HG03342 (cell line): ENCODE measurements at regions not wholly inside any gene's neighbourhood (a gene's known extent, or its start where the extent isn't known, plus 50 kb on each side); places are given as distances from the start of the nearest gene placed in this dataset.

Experiments used
- ATAC-seq: cut with Tn5 transposase; IDR thresholded peaks from one replicate; pipeline ENCODE4 v1.9.1; 2021; ENCODE audit warnings: mild to moderate bottlenecking, moderate library complexity; ENCODE audit not compliant: unreplicated experiment

DNA sequence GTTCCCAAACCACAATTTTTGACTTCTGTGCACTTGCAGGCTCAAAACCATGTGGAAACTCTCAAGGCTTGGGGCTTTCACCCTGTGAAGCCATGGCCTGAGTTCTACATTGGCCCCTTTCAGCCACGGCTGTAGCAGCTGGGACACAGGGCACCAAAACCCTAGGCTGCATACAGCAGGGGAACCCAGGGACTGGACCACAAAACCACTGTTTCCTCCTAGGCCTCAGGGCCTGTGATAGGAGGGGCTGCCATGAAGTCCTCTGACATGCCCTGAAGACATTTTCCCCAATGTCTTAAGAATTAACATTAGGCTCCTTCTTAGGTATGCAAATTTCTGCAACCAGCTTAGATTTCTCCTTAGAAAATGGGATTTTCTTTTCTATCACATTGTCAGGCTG, 312.1 kb upstream of the TUSC1 start:
- no peak for ATAC-seq

DNA sequence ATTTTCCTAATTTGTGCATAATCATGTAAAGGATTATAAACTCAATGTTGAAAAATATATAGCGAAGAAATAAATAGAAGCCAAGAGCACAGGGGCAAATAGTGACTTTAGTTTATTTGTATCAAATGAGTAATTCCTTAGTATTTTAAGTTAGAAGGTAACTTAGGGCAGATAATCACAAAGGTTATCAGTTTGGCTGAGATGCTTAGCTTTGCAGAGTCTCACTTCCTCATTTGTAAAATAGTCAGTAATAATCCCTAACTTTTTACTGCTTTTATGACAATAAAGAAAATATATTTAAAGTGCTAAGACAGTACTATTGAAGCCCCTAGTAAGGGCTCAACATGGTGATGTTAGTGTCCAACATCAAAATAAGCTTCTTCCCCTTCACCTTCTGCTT, 297.4 kb upstream of the TUSC1 start:
- no peak for ATAC-seq

DNA sequence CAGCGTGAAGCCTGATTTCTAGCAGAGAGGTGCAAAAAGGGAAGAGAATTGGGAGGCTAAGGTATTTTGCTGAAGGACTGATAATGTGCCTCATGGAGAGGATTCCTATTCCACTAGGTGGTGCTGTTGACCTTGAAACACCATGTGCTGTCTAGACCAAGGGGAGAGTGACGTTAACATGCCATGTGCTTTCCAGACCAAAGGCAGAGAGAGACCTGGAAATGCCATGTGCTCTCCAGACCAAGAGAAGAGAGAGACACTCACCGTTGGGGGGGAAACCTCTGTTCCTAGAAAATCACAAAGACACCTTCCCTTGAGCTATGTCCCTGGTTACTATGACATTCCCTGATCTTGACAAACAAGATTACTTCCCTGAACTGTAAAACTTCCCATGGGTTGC, 286.0 kb upstream of the TUSC1 start:
- peak; percentile 52 for ATAC-seq

DNA sequence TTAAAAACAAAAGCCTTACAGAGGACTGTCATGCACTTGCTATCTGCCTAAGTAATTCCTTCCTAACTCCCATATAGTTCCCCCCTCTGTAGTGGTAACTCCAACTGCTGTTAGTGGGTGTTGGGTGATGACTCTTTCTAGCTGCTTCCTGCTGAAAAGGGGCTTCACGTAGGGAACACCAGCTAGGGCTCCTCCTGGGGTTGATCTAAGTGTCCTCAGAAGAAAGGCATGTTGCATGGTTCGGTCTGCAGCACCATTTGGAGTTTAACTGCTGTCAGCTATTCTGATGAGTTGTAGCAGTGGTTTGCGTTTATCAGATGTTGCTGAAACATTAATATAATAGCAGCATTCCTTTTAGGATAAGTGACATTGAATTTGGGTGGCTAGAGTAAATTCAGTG, 281.9 kb upstream of the TUSC1 start:
- ATAC-seq: no peak

DNA sequence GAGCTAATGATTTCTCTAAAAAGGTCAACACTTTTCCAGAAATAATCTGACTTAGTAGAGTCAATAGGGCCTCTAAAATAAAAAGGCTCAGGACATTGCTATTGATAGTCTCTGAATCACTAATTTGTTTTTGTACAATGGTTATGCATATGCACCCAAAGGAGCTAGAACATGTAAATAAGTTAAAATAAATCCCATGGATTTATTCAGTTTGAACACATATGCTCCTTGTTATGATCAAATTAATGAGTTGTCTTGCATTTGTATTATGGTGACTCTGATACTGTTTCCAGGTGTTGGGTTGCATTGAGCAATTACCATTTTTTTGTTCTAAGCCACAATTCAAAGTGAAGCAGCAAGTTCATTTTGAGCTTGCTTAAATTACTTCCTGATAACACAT, 276.0 kb upstream of the TUSC1 start:
- ATAC-seq: no peak

DNA sequence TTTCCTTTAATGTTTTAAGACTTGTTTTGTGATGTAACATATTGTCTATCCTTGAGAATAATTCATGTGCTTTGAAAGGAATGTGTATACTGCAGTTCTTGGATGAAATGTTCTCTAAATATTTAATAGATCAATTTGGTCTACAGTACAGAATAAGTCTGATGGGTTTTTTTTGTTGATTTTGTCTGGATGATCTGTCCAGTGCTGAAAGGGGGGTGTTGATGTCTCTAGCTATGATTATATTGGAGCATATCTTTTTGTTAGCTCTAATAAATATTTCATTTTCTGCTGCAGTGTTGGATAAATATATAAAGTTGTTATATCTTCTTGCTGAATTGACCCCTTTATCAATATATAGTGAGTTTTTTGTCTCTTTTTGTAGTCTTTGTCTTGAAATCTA, 269.9 kb upstream of the TUSC1 start:
- ATAC-seq: no peak

DNA sequence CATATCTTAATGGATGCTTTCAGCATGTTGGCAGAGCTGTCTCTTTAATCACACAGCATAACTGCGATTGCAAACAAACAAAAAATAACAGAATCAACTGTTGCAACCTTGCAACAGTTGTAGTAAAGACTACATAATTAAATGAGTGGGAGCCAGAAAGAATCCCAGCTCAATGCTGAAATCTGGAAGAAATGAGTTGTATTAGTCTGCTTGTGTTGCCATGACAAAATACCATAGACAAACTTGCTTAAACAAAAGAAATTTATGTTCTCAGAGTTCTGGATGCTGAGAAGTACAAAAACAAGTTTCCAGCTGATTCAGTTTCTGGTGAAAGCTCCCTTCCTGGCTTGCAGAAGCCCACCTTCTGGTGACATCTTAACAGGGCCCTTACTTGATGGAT, 260.9 kb upstream of the TUSC1 start:
- ATAC-seq: no peak

DNA sequence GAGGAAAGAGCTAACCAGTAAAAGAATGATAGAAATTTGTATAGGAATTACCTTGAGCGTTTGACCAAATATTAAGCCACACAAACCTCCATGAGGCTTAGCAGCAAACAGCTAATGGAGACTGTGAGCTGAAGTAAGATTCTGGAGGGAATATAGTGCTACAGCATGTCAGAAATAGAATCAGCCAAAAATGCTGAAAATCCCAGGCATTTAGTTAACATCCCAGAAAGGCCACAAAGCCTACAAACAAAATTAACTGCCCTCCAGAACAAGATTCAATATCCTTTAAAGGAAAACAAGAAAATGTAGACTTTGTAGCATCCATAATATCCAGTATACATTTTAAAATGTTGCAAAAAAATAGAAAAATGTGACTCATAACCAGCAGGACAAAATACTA, 257.8 kb upstream of the TUSC1 start:
- no peak for ATAC-seq

DNA sequence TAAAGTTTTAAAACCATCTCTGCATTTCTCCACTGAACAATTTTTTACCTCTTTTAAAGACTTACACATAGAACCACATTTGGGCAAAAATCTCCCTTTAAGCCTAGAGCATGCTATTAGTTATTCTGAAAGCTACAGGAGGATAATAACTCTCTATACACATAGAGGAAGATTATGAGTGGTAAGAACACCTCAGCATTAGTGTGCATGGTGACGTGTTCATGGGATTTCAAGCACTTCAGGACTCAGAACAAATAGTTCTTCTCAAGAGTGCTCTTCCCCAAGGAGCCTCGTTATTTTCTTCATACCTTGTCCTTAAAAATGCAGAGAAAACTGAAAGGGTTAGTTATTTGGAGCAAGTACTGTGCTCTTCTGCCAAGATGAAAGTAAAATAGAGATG, 256.9 kb upstream of the TUSC1 start:
- ATAC-seq: no peak

DNA sequence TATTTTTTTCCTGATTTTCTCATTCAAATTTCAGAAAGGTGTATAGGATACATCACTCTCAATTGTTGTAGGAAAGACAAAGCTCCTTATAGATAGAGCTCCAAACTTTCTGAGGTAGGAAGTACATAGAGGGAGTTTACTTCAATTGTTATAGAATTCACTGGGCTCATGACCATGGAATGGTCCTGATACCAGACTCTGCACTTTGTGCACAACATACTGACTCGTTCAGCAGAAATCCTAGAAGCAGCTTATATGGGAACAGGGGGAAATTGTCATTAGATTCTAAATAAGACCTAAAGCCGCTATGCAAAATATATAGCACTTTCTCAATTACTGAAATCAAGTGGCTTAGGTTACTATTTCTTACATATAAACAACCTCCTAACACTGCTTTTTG, 240.5 kb upstream of the TUSC1 start:
- ATAC-seq: no peak

DNA sequence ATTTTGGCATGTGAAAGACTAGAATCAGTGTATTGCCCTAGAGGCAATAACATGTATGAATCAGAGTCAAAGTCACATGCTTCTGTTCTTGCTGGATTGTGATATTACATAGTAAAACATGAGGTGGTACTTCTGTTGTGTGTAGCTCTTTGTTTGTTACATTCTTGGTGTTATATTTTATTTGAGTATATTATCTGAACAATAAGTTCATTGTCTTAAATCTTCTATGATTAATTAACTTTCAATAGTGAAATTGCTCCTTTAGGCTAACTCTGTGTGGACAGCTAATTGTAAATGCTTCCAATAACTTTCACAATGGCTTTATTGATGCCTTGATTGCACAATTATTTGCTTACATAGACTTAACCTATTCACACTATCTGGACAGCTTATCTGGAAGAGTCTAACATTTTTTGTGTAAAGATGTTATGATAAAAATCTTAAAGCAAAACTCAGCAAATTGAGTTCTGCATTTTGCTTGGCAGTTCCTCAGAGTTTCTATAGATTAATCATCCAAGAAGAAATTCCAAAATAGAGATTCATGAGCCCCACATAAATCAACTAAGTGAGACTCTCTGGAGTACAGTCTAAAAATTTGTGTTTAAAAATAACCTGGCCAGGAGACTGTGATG, 239.6 kb upstream of the TUSC1 start:
- no peak for ATAC-seq

DNA sequence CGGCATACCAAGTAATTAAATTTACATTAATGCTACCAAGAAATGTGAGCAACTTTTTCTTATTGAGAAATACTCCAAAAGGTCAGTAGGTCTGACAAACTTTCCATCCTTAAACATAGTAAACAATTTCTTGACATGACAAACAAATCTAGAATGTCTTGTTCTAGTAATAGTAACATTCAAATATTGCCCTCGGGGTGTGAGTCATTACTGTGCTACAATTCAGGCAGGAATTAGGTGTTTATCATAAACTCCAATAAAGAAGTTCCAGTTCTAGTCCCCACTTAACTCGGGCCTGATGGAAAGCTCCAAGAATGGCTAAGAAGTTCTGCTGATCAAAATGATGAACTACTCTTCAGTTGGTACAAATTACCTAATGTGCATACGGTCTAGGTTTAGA, 235.6 kb upstream of the TUSC1 start:
- ATAC-seq: no peak

DNA sequence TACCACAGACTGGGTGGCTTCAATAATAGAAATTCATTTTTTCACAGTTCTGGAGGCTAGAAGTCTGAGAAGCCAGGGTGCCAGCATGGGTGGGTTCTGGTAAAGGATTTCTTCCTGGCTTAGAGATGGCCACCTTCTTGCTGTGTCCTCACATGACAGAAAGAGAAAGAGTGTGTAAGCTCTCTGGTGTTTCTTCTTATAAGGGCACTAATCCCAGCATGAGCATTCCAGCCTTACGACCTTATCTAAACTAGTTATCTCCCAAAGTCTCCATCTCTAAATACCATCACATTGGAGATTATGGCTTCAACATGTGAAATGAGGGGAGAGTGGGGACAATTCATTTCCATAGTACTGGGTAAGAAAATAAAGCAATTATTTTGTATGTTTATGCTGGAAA, 226.5 kb upstream of the TUSC1 start:
- ATAC-seq: no peak

DNA sequence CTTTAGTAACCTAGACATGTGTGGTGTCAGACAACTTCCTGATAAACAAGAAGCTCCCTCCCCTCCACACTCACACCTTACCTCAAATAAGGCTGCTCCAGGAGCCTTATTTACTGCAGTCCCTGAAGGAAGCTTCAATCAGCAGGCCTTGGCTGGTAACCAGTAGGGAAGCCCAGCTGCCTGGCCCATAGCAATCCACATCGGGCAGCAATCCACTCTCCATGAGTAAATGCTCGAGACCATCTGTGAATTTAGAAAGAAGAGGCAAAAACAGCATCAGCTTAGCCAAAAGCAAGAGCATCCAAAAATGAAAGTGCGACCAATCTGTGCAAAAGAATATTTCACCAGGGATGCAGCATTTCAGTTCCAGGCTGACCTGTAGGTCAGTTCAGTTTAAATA, 213.3 kb upstream of the TUSC1 start:
- no peak for ATAC-seq

DNA sequence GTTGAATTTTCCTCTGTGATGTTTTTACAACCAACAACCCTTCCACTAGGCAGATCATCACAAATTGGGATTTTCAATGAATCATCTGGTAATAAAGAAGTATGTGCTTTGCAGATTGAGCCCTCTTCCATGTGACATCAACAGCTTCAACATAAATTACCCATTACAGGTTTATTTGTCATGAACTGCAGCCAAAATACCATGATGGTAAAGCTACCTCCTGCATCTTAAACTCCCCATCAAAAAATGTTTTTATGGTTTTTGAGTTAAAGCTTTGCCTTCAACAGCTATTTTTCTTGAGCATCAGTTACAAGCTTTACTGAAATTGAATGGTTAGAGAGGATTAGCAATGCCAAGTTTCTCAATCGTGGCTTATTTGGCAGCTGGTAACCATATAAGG, 211.4 kb upstream of the TUSC1 start:
- ATAC-seq: no peak

DNA sequence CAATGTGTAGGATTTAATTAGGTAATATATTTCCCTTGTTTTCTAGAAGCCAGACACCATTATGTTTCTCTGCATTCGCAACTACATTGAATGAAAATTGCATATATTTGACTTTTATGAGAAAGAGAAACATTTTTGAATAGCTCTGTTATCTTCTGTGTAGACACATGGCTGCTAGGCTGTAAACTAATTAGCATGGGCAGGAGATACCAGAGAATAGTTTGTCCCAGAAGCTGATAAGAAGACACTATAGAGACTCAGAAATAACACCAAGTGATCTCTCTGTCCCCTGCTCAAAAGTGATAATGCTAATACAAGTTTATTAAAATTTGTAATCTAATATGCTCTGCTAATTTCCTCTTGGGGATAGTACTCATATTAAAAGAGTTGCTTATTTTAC, 198.0 kb upstream of the TUSC1 start:
- no peak for ATAC-seq

DNA sequence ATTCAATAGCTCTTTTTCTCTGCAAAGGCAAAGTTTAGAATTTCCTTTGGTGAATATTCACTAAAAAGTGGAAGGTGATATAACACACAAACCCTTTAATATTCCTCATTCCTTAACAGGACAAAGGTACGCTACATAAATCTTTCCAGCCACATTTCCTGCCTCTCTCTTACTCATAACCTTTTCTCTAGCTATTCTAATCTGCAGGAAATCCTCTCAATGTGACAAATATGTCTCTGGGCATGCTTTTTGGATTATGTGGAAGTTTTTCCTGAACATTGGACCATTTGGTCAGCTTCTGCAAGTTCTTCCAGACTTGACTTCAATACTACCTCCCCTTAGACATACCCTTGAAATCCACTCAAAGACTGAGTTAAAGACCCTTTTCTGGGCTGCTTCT, 186.3 kb upstream of the TUSC1 start:
- no peak for ATAC-seq

DNA sequence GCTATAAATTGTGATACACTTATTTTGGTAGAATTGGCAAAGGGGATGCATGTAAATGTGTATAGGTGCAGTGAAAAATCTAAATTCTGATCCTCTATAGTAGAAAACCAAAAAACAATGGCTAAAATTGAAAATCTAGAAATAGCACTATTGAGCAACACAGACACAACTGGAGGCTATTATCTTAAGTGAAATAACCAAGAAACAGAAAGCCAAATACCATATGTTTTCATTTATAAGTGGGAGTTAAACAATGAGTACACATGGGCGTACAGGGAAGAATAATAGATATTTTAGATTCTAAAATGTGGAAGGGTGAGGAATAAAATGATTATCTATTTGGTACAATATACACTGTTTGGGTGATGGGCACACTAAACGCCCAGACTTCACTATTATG, 183.2 kb upstream of the TUSC1 start:
- no peak for ATAC-seq

DNA sequence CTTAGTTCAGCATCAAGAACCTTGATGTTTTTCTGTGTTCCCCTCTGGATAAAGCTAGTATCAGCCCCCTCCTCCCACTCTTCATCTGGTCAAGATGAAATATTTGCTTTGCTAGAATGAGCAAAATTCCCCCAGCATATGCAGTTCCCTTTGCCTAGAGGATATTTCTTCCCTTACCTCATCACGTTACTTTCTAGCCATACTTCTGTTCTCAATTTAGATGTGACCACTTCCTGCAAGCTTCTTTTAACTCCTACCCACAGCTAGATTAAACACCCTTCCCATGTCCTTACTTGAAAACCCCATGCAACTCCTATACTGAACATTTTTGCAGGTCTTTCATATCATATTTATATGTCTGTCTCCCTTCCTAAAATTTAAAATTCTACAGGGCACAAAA, 178.9 kb upstream of the TUSC1 start:
- ATAC-seq: no peak

DNA sequence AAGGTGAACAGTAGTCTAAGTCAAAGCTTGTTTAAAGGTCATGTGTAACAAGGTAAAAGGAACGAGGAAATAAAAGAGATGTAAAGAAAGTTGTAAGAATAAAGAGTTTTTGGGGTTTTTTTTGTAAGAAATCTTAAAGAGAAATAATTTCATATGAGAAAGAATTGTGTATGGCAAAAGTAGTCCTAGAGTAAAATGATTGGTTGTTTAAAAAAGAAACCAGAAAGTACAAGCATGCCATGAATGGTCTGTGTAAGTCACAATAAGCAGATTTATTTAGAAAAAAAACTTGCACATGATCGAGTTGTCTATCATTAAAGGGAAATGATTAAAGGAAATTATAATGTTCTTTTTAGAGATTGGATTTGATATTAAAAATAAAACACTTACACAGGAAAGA, 172.6 kb upstream of the TUSC1 start:
- no peak for ATAC-seq

DNA sequence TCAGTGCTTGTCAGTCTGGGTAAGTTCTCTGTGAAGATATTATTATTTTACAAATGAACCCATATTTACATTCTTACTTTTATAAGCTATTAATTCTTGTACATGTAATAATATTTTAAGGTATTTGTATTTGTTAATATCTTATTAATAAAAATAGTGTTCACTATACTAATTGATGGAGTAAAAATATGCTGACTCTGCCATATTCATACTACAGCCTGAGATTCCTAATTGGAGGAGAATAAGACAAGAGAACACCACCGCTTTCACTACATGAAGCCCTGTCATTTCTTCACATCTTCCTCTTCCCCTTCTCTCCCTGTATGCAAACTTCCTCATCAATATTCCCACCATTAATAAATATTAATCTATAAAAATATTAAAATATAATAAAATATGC, 167.6 kb upstream of the TUSC1 start:
- no peak for ATAC-seq

DNA sequence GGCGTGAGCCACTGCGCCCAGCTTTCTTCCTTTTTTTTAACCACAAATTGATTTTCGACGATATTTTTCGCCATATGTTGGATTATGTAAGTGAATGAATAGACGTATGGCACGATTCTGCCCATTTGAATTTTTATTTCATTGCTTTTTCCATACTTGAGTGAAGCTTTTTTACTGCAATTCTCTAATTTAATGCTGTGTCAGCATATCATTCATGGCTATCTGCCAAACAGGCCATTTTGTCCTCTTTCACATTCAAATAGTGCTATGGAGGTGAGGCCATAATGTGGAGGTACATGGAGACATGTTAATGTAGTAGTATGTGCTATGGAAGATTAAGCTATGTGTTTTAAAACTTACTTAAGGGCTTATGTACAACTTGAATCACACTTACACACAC, 152.1 kb upstream of the TUSC1 start:
- no peak for ATAC-seq

DNA sequence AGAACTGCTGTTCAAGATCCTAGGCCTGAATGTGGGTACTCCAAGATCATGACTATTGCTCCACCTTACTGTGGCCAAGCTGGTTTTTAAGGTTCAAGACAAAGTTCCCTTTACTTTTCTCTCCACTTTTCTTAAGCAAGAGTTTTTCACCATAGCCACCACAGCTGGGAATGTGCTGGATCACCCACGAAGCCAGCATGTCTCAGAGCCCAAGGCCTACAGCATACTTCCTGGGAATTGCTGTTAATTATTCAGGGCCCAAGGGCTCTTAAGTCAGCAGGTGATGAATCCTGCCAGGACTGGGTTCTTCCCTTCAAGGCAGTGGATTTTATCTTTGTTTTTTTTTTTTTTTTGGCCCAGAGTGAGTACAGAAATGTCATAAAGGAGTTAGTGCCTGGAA, 149.4 kb upstream of the TUSC1 start:
- ATAC-seq: no peak

DNA sequence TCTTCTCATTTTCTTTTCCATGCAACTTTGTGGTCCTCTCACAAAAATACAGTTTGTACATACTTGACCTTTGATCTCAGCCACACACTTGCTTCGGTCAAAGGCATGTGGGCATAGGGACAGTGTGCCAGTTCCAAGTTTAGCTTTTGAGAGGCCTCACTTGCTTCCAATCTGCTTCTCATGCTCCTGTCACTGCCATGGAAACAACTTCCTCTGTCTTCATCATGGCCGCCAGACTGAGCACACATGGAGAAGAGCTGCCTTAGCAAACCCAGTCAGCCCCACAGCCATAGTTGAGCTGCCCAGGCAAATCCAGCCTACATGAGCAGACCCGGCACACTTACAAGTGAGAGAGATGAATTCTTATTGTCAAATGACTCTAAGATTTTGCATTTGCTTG, 138.2 kb upstream of the TUSC1 start:
- no peak for ATAC-seq
